Esophagus muscularis mucosa (tissue), 3 donors: ENCODE measurements at regions not wholly inside any gene's neighbourhood (a gene's known extent, or its start where the extent isn't known, plus 50 kb on each side); places are given as distances from the start of the nearest gene placed in this dataset.

ENCODE experiments used
- CTCF ChIP-seq, 3 experiments: fragments of 200-600 bp in 2 of 3; fragments of 450-650 bp in 1 of 3; sonication (generic) in 2 of 3; IDR thresholded peaks; one replicate each; pipeline ENCODE4 v1.5.1; 2017 to 2019; ENCODE audit warnings: antibody characterized with exemption in 3 of 3, mild to moderate bottlenecking in 2 of 3, moderate library complexity in 1 of 3
- POLR2A ChIP-seq: fragments of 450-650 bp; IDR thresholded peaks from one replicate; pipeline ENCODE4 v1.6.1; 2017; ENCODE audit warnings: antibody characterized with exemption, moderate library complexity, mild to moderate bottlenecking, low read depth
- POLR2AphosphoS5 ChIP-seq, 2 donors: sonication (generic); formaldehyde crosslinking; IDR thresholded peaks; one replicate each; pipeline ENCODE4 v1.6.1; 2017; ENCODE audit warnings: antibody characterized with exemption in 2 of 2

GRCh38 chr2:188789951-188790350 lies 184.2 kb upstream of the COL3A1 start:
- TF ChIP-seq CTCF (IDR thresholded peaks at IDR 0.05) (no peak), POLR2AphosphoS5 (IDR thresholded peaks at IDR 0.05) (no peak), POLR2A (no peak)
